GM18867 (cell line): ENCODE measurements at regions not wholly inside any gene's neighbourhood (a gene's known extent, or its start where the extent isn't known, plus 50 kb on each side); places are given as distances from the start of the nearest gene placed in this dataset.
"Not testable (repeated sequence)": the region's sequence is repeated elsewhere in the genome, so short reads cannot be mapped to it uniquely, and the experiment has no call there.

Source experiments
- ATAC-seq: cut with Tn5 transposase; IDR thresholded peaks from one replicate; pipeline ENCODE4 v1.9.1; 2021; ENCODE audit warnings: mild to moderate bottlenecking, moderate library complexity; ENCODE audit not compliant: unreplicated experiment

DNA sequence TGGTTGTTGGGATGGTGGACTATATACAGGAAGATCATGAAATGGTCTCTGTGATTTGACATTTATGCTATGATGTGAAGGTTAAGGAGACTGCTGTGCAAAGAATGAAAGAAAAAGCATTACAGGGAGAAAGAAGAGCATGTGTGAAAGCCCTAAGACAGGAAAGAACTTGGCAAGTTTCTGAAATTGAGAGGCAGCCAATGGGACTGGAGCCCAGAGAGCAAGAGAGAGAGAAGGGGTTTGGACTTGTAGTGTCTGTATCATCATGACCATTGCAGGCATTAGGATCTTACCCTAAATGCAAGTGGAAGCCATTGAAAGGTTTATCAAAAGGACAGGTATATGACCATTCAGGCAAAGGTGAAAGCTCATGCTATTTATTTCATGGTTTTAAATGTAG is 147.1 kb downstream of the NAA11 start:
- ATAC-seq: no peak

DNA sequence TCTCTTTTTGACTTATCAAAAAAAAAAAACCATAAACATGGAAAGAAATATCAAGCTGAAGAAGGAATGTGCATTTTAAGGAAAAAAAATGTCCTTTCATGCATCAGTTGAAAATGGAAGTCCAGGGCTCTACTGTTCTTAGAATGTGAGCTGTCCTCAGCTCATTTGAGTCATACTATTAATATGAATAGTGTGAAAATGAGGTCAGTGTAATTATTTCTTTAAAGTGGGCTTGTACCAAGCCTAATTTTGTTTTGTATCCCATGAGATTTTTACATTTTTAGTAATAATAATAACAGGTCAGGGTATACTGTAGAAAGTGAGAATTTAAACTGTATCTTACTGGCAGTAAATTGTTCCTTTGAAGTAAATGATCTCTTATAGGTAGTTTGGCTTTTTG is 148.5 kb downstream of the NAA11 start:
- no peak for ATAC-seq

DNA sequence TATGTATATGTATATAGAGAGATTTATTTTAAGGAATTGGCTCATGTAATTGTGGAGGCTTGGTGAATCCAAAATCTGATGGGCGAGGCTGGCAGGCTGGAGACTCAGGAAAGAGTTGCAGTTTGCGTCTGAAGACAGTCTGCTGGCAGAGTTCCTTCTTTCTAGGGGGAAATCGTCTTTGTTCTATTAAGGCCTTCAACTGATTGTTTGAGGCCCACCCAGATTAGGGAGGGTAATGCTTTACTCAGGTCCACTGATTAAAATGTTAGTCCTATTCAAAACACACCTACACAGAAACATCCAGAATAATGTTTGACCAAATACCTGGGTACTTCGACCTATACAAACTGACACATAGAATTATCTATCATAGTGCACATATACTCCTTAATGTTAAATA is 149.5 kb downstream of the NAA11 start:
- ATAC-seq: no peak

DNA sequence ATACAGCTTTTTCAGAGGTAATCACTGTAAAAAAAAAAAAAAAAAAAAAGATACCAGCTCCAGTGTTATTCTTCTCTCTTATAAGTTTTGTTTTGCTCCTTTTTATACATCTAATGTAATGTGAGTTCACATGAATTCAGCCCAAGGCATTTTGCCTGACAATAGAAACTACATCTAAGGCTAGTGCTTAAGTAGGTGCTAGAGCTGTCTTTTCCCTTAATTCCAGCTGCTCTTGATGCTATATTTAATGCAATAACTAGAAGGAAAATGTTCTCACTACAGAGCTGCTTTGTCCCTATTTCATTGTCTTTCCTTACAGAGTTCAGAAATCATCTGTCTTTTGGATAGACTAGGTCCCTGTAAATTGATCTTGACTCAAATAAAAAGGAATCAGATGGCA is 150.1 kb downstream of the NAA11 start:
- no peak for ATAC-seq

DNA sequence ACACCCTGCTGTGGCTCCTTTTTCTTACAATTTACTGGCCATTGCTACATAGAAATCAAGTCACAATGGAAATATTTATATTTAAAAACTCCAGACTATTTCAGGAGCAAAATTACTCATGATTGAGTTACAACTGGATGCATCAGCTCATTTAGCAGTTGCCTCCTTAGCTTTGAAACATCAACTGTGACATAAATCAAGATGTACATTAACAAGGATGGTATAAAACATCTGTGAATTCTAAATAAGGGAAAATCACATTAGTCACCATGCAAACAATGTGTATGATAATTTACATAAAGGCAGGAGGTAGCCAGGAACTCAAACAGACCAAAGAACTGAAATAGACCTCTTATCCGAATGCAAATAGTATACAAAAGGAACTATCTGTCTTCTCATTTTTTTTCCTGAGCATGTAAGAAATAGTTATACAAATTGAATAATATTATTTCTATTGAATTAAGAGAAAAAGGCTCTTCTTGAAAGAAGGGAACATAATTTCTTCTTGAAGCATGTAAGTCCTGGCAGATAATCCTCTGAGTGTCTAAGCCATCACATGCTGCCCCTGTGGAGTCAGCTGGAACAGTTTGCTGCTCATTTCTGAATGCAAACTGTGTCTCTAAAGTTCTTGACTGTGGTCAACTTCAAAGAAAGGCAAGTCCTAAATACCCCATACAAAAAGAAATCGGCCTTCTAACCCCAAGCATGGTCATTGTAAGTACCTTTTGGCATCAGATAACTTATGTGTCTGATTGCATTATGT is 151.2 kb downstream of the NAA11 start:
- ATAC-seq: no peak

DNA sequence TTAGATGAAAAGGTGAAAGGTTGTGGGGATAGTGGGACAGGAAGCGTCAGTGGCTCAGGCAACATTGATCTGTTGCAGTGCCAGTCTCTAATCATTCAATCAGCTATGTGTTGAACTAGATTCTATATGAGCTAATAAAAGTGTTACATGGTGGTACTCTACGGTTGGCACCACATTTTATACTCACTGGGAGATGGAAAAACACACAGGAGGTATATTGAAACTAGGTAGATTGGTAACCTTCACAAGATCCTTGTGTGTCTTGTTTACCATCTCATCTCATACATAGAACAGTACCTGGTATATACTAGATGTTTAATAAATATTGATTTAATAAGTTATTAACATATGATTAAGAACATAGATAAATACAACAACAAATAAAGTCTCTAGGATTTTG is 152.7 kb downstream of the NAA11 start:
- no peak for ATAC-seq

DNA sequence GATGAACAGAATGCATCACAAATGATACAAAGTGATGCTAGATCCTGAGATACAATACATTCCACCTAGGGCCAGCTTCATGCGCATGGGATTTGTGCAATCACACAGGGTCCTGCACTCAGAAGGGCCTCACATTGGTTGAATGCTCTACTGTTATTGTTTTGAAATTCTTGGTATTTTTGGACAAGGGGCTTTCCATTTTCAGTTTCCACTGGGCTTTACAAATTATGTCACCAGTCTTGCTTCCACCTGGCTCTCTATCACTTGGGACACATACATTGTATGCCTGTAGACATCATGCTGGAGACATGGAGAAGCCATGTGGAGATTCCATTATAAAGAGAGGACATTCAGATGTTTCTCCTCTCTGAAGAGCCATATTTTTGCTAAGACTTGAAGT is 155.8 kb downstream of the NAA11 start:
- ATAC-seq: no peak

DNA sequence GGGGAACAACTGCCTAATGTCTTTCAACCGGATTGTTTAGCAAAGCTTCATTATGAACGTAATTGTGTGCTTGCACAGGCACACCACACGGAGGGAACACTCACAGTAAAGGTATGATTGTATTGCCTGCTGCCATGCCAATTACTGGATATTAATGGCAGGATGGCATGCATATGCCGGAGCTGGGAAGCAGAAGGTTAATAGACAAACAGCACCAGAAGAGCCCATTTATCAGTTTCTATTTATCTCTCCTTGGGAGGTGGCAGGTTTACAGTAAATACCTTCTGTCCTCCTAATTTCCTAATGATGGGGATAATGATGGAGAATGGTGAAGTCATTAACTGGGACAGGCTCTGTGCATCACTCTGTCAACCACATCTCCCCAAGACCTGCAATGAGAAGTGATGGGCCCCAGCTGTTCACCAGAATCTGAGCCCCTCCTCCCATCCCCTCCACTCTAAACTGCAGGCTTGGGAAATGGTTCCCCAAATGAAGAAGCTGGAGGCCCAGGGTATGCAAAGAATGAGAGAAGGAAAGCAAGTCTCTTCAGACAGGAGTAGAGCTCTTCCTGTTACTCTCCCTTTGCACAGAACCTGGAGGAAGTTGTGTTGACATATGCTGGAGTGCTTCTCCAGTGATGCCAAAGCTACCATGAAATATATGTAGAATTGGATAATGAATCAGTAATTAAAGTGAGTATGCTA is 160.8 kb downstream of the NAA11 start:
- no peak for ATAC-seq

DNA sequence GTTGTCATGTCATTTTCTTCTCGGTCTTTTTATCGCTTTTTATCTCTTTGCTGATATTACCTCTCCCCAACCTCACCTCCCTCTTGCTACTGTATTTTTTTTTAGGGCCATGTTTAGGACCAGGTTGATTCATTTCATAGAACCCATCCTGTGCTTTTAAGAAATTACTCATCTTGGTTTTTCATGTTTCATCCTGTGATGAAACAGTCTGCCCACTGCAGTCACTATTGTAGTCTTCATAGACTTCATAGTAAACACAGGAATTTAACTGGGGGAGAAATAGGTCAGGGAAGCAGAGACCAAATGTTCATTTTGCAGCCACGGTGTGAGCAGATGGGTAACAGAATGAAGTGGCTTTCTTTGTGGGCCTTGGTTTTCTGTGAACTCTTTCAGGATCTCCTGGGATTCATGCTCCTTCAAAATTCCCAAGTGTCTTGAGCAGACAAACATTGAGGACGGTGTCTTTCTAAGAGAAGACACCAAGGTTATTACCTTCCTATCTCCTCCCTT is 161.8 kb downstream of the NAA11 start:
- ATAC-seq: peak; percentile 56

DNA sequence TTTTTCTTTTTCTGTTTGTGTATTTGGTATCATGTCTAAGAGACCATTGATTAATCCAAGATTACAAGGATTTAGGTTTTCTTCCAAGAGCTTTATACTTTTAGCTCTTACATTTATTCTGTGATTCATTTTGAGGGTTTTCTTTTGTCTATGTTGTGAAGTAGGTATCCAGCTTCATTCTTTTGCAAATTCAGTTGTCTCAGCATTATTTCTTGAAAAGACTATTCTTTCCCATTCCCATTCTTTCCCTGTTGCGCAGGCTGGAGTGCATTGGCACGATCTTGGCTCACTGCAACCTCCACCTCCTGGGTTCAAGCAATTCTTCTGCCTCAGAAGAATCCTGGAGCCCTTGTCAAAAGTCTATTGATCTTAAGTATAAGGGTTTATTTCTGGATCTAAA is 164.9 kb downstream of the NAA11 start:
- no peak for ATAC-seq

DNA sequence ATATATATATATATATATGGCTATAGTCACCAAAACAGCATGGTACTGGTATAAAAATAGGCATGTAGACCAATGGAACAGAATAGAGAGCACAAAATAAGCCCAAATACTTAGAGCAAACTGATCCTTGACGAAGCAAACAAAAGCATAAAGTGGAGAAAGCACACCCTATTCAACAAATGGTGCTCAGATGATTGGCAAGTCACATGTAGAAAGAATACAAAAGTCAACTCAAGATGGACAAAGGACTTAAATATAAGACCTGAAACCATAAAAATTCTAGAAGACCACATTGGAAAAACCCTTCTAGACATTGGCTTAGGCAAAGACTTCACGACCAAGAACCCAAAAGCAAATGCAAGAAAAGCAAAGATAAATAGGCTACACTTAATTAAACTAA is 167.2 kb downstream of the NAA11 start:
- not testable (repeated sequence) for ATAC-seq

DNA sequence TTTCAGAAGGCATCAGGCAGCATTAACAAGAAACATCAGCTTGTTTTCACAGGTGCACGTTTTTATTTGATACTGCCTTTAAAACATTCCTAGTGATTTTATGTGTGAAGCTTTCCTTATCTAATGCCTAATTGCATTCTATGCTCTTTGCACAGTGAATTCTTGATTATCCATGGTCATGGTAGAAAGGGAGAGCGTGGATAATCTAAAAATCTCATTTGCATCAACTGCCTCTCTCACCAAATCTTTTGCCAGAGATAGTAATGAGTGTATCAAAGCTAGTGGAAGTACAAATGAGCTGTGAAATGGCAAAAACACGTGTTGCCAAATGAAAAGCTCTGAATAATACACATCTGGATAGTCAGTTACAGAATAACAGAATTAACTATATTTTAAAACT is 170.5 kb downstream of the NAA11 start:
- no peak for ATAC-seq

DNA sequence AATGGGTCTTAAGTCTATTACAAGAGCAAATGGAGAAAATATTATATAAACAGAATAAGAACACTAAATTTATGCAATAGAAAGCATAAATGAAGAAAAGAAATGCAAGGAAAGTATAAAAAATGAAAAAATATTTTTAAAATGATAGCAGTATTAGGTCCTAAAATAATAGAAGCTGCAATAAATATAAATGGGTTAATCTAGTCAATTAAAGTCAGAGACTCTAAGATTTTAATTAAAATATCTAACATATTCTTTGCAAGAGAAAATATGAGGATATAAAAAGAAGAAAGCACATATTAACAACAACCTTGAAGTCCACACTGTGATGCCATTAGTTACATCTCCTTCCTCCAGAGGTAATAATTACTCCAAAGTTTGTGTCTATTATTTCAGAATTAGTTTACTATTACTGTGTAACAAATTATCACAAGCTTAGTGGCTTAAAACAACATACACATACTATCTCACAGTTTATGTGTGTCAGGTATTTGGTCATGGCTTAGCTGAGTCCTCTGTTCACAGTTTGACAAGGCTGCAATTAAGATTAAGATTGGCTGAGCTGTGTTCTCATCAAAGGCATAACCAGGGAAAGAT is 174.9 kb downstream of the NAA11 start:
- no peak for ATAC-seq

DNA sequence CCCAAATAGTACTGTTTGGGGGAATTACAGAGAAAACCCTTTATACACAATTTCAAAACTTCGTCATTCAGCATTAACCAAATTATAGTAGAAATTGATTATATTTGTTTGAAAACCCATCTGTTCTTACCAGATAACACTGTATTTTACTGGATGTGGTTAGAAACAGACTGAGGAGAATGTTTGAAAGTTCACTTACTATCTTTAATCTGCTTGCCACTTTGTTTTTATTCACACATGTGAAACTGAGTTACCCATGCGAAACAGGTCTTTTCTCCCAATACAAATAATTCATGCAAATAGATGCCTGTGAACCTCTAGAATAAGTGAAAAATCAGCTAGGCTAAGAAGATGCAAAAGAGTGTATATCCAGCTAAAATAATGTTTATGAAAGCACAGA is 177.5 kb downstream of the NAA11 start:
- ATAC-seq: no peak

DNA sequence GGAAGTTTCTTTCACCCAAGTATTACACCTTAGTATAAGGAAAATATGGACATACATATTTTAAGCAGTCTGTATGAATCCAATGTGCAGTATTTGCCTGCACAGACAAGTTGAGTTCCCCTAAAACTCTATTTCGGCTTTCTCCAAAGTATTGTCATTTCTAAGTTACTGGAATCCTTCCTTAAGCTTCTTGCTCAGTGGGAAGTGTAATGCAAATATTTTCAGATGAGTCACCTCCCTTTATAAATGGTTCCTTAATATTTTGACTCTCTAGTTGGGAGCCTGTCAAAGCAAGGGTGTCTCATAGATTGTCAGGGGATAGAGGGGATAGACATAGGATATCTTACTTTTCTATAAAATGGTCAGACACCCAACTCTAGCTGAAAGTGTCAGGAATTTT is 178.6 kb downstream of the NAA11 start:
- ATAC-seq: no peak

DNA sequence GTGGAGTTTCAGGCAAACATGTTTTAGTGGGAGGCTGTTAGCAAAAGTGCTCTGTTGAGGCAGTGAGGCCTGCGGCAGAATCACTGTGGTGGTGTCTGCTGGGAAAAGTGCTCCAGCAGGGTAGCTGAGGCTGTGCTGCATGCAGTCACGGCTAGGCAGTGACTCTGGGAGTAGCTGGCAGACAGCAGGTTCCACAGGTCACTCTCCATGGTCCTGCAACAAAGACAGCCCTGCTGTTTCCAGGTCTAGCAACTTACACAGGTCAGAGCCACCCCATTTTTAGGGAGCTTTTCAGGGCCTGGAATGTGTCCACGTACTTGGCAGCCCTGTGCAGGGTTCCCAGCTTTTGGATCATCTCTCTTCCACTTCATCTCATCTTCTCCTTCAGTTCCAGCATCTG is 184.3 kb downstream of the NAA11 start:
- no peak for ATAC-seq

DNA sequence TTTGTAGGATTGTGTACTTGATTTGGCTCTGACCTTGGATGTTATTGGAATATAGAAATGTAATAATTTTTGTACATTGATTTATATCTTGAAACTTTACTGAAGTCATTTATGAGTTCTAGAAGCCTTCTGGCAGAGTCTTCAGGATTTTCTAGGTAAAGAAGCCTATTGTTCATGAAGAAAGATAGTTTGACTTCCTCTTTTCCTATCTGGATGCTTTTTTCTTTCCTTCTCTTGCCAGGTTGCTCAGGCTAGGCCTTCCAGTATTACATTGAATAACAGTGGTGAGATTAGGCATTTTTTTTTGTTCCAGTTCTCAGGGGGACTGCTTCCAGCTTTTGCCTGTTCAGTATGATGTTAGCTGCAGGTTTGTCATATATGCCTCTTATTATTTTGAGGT is 191.1 kb downstream of the NAA11 start:
- ATAC-seq: no peak

DNA sequence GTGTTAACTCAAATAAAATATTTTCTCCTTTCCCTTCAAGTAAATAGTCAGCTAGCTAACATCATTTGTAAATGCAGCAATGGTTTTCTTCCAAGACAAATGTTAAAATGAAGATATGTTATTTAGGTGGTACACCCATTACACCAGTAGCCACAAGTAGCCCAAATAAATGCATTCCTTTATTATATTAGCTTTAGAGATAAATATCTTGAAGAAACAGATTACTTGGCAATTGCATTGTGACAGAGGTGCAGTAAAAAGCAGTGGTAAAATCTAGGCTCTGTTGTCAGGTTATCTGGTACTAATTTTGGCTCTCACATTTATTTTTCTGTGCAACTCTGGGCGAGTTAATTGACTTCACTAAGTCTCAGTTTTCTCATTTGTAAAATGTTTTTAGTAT is 193.0 kb downstream of the NAA11 start:
- no peak for ATAC-seq

DNA sequence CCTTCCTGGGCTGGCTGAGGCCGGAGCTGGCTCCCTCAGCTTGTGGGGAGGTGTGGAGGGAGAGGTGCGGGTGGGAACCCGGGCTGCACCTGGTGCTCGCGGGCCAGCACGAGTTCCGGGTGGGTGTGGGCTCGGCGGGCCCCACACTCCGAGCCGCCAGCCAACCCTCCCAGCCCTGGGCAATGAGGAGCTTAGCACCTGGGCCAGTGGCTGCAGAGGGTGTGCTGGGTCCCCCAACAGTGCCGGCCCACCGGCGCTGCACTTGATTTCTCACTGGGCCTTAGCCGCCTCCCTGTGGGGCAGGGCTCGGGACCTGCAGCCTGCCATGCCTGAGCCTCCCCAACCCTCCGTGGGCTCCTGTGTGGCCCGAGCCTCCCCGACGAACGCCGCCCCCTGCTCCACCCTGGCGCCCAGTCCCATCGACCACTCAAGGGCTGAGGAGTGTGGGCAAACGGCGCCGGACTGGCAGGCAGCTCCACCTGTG is 182.7 kb upstream of the PAQR3 start:
- ATAC-seq: no peak

DNA sequence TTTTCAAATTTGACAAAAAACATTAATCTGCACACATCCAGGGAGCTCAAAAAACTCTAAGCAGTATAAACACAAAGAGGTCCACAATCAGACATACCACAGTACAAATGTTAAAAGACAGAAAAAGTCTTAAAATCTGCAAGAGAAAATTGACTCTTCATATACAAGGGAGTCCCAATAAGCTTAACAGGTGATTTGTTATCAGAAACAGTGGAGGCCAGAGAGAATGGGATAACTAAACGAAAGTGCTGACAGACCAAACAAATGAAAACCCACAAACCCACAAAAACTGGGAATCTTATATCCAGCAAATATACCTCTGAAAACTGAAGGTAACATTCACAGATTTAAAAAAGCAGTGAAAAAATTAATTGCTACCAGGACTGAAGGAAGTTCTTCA is 182.0 kb upstream of the PAQR3 start:
- ATAC-seq: no peak

DNA sequence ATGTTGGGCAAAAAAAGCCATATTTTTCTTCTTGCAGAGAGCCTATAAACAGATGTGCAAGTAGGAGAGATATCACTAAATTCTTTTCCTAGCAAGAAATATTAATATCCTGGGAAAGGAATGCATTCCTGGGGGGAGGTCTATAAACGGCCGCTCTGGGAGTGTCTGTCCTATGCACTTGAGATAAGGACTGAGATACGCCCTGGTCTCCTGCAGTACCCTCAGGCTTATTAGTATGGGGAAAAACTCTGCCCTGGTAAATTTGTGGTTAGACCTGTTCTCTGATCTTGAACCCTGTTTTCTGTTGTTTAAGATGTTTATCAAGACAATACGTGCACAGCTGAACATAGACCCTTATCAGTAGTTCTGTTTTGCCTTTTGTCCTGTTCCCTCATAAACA is 177.8 kb upstream of the PAQR3 start:
- ATAC-seq: not testable (repeated sequence)

DNA sequence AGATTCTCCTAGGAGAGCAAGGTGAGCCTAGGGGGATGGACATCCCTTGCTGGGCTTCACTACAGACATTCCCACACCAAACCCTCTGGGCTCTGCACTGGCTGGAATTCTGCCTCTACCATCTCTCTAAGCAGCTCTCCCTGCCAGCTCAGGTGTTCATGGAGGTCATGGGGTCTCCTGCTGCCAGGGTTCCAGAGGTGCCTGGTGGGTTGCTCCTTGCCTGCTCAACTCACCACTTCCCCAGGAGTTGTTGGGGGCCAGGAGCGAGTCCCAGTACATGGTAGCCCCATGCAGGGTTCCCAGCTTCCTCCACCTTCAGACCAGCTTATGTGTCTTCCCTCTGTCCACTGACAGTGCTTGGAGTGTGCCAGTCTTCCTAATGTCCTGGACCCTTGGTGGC is 167.8 kb upstream of the PAQR3 start:
- ATAC-seq: no peak
